Erythroblast (primary cell): ENCODE measurements at regions not wholly inside any gene's neighbourhood (a gene's known extent, or its start where the extent isn't known, plus 50 kb on each side); places are given as distances from the start of the nearest gene placed in this dataset.

Experiments used
- GATA1 ChIP-seq: IDR thresholded peaks from 2 replicates; pipeline ENCODE4 v1.6.1; 2011; ENCODE audit warnings: low read depth, mild to moderate bottlenecking, control low read depth, low read length, moderate library complexity
- POLR2A ChIP-seq: IDR thresholded peaks from 2 replicates; pipeline ENCODE4 v1.6.1; 2011; ENCODE audit warnings: mild to moderate bottlenecking, low read length

GRCh38 chr16:16991711-16992110, 479.0 kb downstream of the XYLT1 start:
- TF ChIP-seq POLR2A (no peak), GATA1 (no peak)
